Dendritic cell treated with granulocyte-macrophage colony-stimulating factor and Interleukin-4, amounts not matched to agents 40 ng/mL and 50 ng/mL, for 4 days (primary cell): ENCODE measurements at regions not wholly inside any gene's neighbourhood (a gene's known extent, or its start where the extent isn't known, plus 50 kb on each side); places are given as distances from the start of the nearest gene placed in this dataset.
"Not testable (repeated sequence)": the region's sequence is repeated elsewhere in the genome, so short reads cannot be mapped to it uniquely, and the experiment has no call there.

Experiments
- H3K27ac Mint-ChIP-seq: one replicate; pipeline ENCODE4 v1.8.0; 2022; ENCODE audit warnings: mild to moderate bottlenecking, mixed read lengths
- H3K27me3 Mint-ChIP-seq: one replicate; pipeline ENCODE4 v1.8.0; 2022; ENCODE audit warnings: mild to moderate bottlenecking, mixed read lengths
- H3K36me3 Mint-ChIP-seq: one replicate; pipeline ENCODE4 v1.8.0; 2022; ENCODE audit warnings: low read depth, mixed read lengths
- H3K4me1 Mint-ChIP-seq: one replicate; pipeline ENCODE4 v1.8.0; 2022; ENCODE audit warnings: low read depth, mixed read lengths
- H3K4me3 Mint-ChIP-seq: one replicate; pipeline ENCODE4 v1.8.0; 2022; ENCODE audit warnings: mild to moderate bottlenecking, moderate library complexity, mixed read lengths
- H3K9me3 Mint-ChIP-seq: one replicate; pipeline ENCODE4 v1.8.0; 2022; ENCODE audit warnings: mixed read lengths
- intact Hi-C: fragments of 100-400 bp; cut with micrococcal nuclease; formaldehyde crosslinking; loops from one replicate; pipeline ENCODE4 v1.15.0; 2022

GRCh38 chr2:13676269-13676668 is 956.2 kb upstream of the LRATD1 start:
- H3K9me3 Mint-ChIP-seq, result peaks cover 73% of the 10 kb centered on the region
- H3K36me3 Mint-ChIP-seq, result no peaks in the 10 kb centered on the region
- H3K4me3 Mint-ChIP-seq, result no peak overlapping the region
- no peaks in the 10 kb centered on the region for H3K4me1 Mint-ChIP-seq
- no peak overlapping the region for H3K27ac Mint-ChIP-seq
- intact Hi-C loops, result no loop called here
- H3K27me3 Mint-ChIP-seq, result no peaks in the 10 kb centered on the region

GRCh38 chr2:13681936-13682335 is 950.6 kb upstream of the LRATD1 start:
- Mint-ChIP-seq H3K27ac (no peak overlapping the region), H3K9me3 (peaks cover 61% of the 10 kb centered on the region), H3K27me3 (no peaks in the 10 kb centered on the region), H3K36me3 (no peaks in the 10 kb centered on the region), H3K4me1 (no peaks in the 10 kb centered on the region), H3K4me3 (no peak overlapping the region)
- intact Hi-C loops, result no loop called here

GRCh38 chr2:13682540-13683272 is 949.8 kb upstream of the LRATD1 start:
- H3K36me3 Mint-ChIP-seq, result no peaks in the 10 kb centered on the region
- H3K4me1 Mint-ChIP-seq, result no peaks in the 10 kb centered on the region
- H3K4me3 Mint-ChIP-seq, result no peak overlapping the region
- H3K27me3 Mint-ChIP-seq, result no peaks in the 10 kb centered on the region
- H3K27ac Mint-ChIP-seq, result no peak overlapping the region
- intact Hi-C loops, result no loop called here
- peaks cover 60% of the 10 kb centered on the region for H3K9me3 Mint-ChIP-seq

GRCh38 chr2:13686262-13686661 is 946.3 kb upstream of the LRATD1 start:
- Mint-ChIP-seq H3K27ac (no peak overlapping the region), H3K4me3 (no peak overlapping the region), H3K4me1 (no peaks in the 10 kb centered on the region), H3K9me3 (peaks cover 34% of the 10 kb centered on the region), H3K27me3 (no peaks in the 10 kb centered on the region), H3K36me3 (no peaks in the 10 kb centered on the region)
- intact Hi-C loops, result no loop called here

- intact Hi-C loops, result no loop called here
- Mint-ChIP-seq H3K9me3 (peaks cover 8% of the 10 kb centered on the region), H3K4me1 (no peaks in the 10 kb centered on the region), H3K36me3 (no peaks in the 10 kb centered on the region), H3K4me3 (no peak overlapping the region), H3K27me3 (no peaks in the 10 kb centered on the region), H3K27ac (no peak overlapping the region)
These were observed 937.8 kb upstream of the LRATD1 start for GRCh38 chr2:13694673-13695072.

GRCh38 chr2:13696601-13697000 is 935.9 kb upstream of the LRATD1 start:
- Mint-ChIP-seq H3K27ac (no peak overlapping the region), H3K4me1 (no peaks in the 10 kb centered on the region), H3K4me3 (no peak overlapping the region), H3K36me3 (no peaks in the 10 kb centered on the region), H3K9me3 (peaks cover 8% of the 10 kb centered on the region), H3K27me3 (no peaks in the 10 kb centered on the region)
- intact Hi-C loops, result no loop called here

- intact Hi-C loops, result no loop called here
- Mint-ChIP-seq H3K4me1 (no peaks in the 10 kb centered on the region), H3K4me3 (no peak overlapping the region), H3K27me3 (no peaks in the 10 kb centered on the region), H3K36me3 (no peaks in the 10 kb centered on the region), H3K27ac (no peak overlapping the region), H3K9me3 (peaks cover 9% of the 10 kb centered on the region)
These were observed 933.7 kb upstream of the LRATD1 start for GRCh38 chr2:13698847-13699246.

GRCh38 chr2:13699939-13700338 is 932.6 kb upstream of the LRATD1 start:
- not testable (repeated sequence) for H3K4me1 Mint-ChIP-seq

GRCh38 chr2:13711154-13711553 is 921.4 kb upstream of the LRATD1 start:
- no peaks in the 10 kb centered on the region for H3K4me1 Mint-ChIP-seq
- no peak overlapping the region for H3K4me3 Mint-ChIP-seq
- H3K9me3 Mint-ChIP-seq, result peaks cover 25% of the 10 kb centered on the region
- no peaks in the 10 kb centered on the region for H3K27me3 Mint-ChIP-seq
- no peaks in the 10 kb centered on the region for H3K36me3 Mint-ChIP-seq
- intact Hi-C loops, result no loop called here
- no peak overlapping the region for H3K27ac Mint-ChIP-seq

More at GRCh38 chr2:13699939-13700338, 932.6 kb upstream of the LRATD1 start:
- peaks cover 18% of the 10 kb centered on the region for H3K9me3 Mint-ChIP-seq
- intact Hi-C loops, H3K4me3 Mint-ChIP-seq, H3K27ac Mint-ChIP-seq, H3K27me3 Mint-ChIP-seq, H3K36me3 Mint-ChIP-seq: not testable (repeated sequence)

- H3K36me3 Mint-ChIP-seq, result no peaks in the 10 kb centered on the region
- peaks cover 23% of the 10 kb centered on the region for H3K9me3 Mint-ChIP-seq
- H3K4me3 Mint-ChIP-seq, result no peak overlapping the region
- H3K4me1 Mint-ChIP-seq, result no peaks in the 10 kb centered on the region
- H3K27ac Mint-ChIP-seq, result no peak overlapping the region
- intact Hi-C loops, result no loop called here
- no peaks in the 10 kb centered on the region for H3K27me3 Mint-ChIP-seq
These were observed 918.1 kb upstream of the LRATD1 start for GRCh38 chr2:13714466-13714865.

GRCh38 chr2:13725945-13726344 is 906.6 kb upstream of the LRATD1 start:
- H3K9me3 Mint-ChIP-seq, result peaks cover 31% of the 10 kb centered on the region
- no peak overlapping the region for H3K27ac Mint-ChIP-seq

GRCh38 chr2:13745330-13745729 is 887.2 kb upstream of the LRATD1 start:
- Mint-ChIP-seq H3K9me3 (peaks cover 61% of the 10 kb centered on the region), H3K4me3 (no peak overlapping the region), H3K27me3 (no peaks in the 10 kb centered on the region), H3K4me1 (no peaks in the 10 kb centered on the region), H3K36me3 (no peaks in the 10 kb centered on the region), H3K27ac (no peak overlapping the region)
- intact Hi-C loops, result no loop called here

More at GRCh38 chr2:13725945-13726344, 906.6 kb upstream of the LRATD1 start:
- Mint-ChIP-seq H3K27me3 (no peaks in the 10 kb centered on the region), H3K4me3 (no peak overlapping the region), H3K4me1 (no peaks in the 10 kb centered on the region), H3K36me3 (no peaks in the 10 kb centered on the region)
- intact Hi-C loops, result no loop called here

- Mint-ChIP-seq H3K9me3 (peaks cover 21% of the 10 kb centered on the region), H3K4me1 (no peaks in the 10 kb centered on the region), H3K36me3 (no peaks in the 10 kb centered on the region), H3K27ac (no peak overlapping the region), H3K27me3 (no peaks in the 10 kb centered on the region), H3K4me3 (no peak overlapping the region)
- intact Hi-C loops, result no loop called here
These were observed 880.6 kb upstream of the LRATD1 start for GRCh38 chr2:13751955-13752354.

- intact Hi-C loops, result no loop called here
- Mint-ChIP-seq H3K9me3 (peaks cover 33% of the 10 kb centered on the region), H3K27ac (no peak overlapping the region), H3K36me3 (no peaks in the 10 kb centered on the region), H3K4me3 (no peak overlapping the region), H3K27me3 (no peaks in the 10 kb centered on the region), H3K4me1 (no peaks in the 10 kb centered on the region)
These were observed 874.1 kb upstream of the LRATD1 start for GRCh38 chr2:13758412-13758811.

GRCh38 chr2:13768274-13768673 is 864.2 kb upstream of the LRATD1 start:
- no peaks in the 10 kb centered on the region for H3K27me3 Mint-ChIP-seq

More at GRCh38 chr2:13768274-13768673, 864.2 kb upstream of the LRATD1 start:
- no peaks in the 10 kb centered on the region for H3K4me1 Mint-ChIP-seq
- intact Hi-C loops, result no loop called here
- no peak overlapping the region for H3K27ac Mint-ChIP-seq
- no peaks in the 10 kb centered on the region for H3K36me3 Mint-ChIP-seq
- H3K9me3 Mint-ChIP-seq, result peaks cover 22% of the 10 kb centered on the region
- H3K4me3 Mint-ChIP-seq, result no peak overlapping the region
